ENCODE measurements at regions not wholly inside any gene's neighbourhood (a gene's known extent, or its start where the extent isn't known, plus 50 kb on each side); places are given as distances from the start of the nearest gene placed in this dataset.

DNA sequence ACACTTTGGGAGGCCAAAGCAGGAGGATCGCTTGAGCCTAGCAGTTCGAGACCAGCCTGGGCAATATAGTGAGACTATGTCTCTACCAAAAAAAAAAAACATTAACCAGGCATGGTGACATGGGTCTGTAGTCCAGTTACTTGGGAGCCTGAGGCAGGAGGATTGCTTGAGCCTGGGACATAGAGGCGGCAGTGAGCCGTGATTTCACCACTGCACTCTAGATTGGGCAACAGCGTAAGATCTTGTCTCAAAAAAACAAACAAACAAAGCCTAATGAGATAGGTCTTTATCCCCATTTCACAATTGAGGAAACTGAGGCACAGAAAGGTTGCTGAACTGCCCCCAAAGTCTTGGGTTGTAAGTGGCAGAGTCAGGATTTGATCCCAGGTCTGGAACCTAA is 70.5 kb upstream of the RAD23B start:
- TF ChIP-seq POLR2A (IDR thresholded peaks at IDR 0.05), result no peak
- TF ChIP-seq, protein P1, sequence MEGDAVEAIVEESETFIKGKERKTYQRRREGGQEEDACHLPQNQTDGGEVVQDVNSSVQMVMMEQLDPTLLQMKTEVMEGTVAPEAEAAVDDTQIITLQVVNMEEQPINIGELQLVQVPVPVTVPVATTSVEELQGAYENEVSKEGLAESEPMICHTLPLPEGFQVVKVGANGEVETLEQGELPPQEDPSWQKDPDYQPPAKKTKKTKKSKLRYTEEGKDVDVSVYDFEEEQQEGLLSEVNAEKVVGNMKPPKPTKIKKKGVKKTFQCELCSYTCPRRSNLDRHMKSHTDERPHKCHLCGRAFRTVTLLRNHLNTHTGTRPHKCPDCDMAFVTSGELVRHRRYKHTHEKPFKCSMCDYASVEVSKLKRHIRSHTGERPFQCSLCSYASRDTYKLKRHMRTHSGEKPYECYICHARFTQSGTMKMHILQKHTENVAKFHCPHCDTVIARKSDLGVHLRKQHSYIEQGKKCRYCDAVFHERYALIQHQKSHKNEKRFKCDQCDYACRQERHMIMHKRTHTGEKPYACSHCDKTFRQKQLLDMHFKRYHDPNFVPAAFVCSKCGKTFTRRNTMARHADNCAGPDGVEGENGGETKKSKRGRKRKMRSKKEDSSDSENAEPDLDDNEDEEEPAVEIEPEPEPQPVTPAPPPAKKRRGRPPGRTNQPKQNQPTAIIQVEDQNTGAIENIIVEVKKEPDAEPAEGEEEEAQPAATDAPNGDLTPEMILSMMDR (IDR thresholded peaks at IDR 0.05), result no peak

All from thyroid gland (tissue), 4 donors.